ENCODE measurements at regions not wholly inside any gene's neighbourhood (a gene's known extent, or its start where the extent isn't known, plus 50 kb on each side); places are given as distances from the start of the nearest gene placed in this dataset.

DNA sequence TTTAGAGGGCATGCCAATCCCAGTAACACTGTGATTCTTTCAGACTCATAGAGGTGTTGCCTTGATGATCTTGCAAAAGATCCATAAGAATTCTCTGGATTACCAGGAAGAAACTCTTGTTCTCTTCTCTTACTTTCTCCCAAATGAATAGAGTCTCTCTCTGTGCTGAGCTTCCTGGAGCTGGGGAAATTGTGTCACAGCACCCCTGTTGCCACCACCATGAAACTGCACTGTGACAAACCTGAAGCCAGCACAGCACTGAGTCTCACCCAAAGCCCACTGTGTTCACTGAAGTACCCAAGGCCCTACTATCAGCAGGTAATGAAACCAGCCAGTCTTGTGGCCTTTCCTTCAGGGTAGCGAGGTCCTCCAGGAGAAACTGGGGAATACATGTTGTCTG is 332.7 kb upstream of the FGF16 start:
- TF ChIP-seq CTCF (optimal IDR thresholded peaks at IDR 0.05 in 1 of 3, IDR thresholded peaks at IDR 0.05 in 1 of 3, conservative IDR thresholded peaks at IDR 0.05 in 1 of 3; ENCODE audit: extremely low read depth in 1 of 3, insufficient read depth in 2 of 3, low read length in 3 of 3) (no peak), EZH2 (IDR thresholded peaks at IDR 0.05; ENCODE audit: low read length) (no peak)
